ENCODE measurements at regions not wholly inside any gene's neighbourhood (a gene's known extent, or its start where the extent isn't known, plus 50 kb on each side); places are given as distances from the start of the nearest gene placed in this dataset.

- DNase-seq (ENCODE audit: low read depth in 1 of 2, low spot score in 1 of 2) = no peak
- no peak overlapping the region for H3K27ac ChIP-seq (replicated peaks)
- TF ChIP-seq SPI1 (IDR thresholded peaks at IDR 0.05; ENCODE audit: borderline replicate concordance, low read depth) = no peak
- no peak for TF ChIP-seq POLR2AphosphoS5 (IDR thresholded peaks at IDR 0.05; ENCODE audit: low read depth)
- no peak for TF ChIP-seq GABPA (IDR thresholded peaks at IDR 0.05; ENCODE audit: low read depth)
- TF ChIP-seq CTCF (IDR thresholded peaks at IDR 0.05; ENCODE audit: insufficient read depth, low read length) = no peak
- no peak for TF ChIP-seq REST (IDR thresholded peaks at IDR 0.05; ENCODE audit: insufficient replicate concordance, low read depth)
- no peak overlapping the region for H3K4me3 ChIP-seq (replicated peaks; ENCODE audit: insufficient read depth, low read length)
- H3K27me3 ChIP-seq (ENCODE audit: insufficient read depth, poor library complexity, severe bottlenecking) = no peaks in the 10 kb centered on the region
Measured at GRCh38 chr1:177514207-177514606, 343.4 kb downstream of the BRINP2 start.

- DNase-seq (ENCODE audit: low read depth in 1 of 2, low spot score in 1 of 2) = no peak
- Histone ChIP-seq H3K27me3 (ENCODE audit: insufficient read depth, poor library complexity, severe bottlenecking) (no peaks in the 10 kb centered on the region), H3K27ac (replicated peaks) (no peak overlapping the region), H3K4me3 (replicated peaks; ENCODE audit: insufficient read depth, low read length) (no peak overlapping the region)
- TF ChIP-seq CTCF (IDR thresholded peaks at IDR 0.05; ENCODE audit: insufficient read depth, low read length) (no peak), SPI1 (IDR thresholded peaks at IDR 0.05; ENCODE audit: borderline replicate concordance, low read depth) (no peak), GABPA (IDR thresholded peaks at IDR 0.05; ENCODE audit: low read depth) (no peak), REST (IDR thresholded peaks at IDR 0.05; ENCODE audit: insufficient replicate concordance, low read depth) (no peak), POLR2AphosphoS5 (IDR thresholded peaks at IDR 0.05; ENCODE audit: low read depth) (no peak)
Measured at GRCh38 chr1:177511036-177511435, 340.3 kb downstream of the BRINP2 start.

- DNase-seq (ENCODE audit: low read depth in 1 of 2, low spot score in 1 of 2) = no peak
- TF ChIP-seq CTCF (IDR thresholded peaks at IDR 0.05; ENCODE audit: insufficient read depth, low read length) = no peak
- TF ChIP-seq SPI1 (IDR thresholded peaks at IDR 0.05; ENCODE audit: borderline replicate concordance, low read depth) = no peak
- TF ChIP-seq POLR2AphosphoS5 (IDR thresholded peaks at IDR 0.05; ENCODE audit: low read depth) = no peak
- no peak for TF ChIP-seq GABPA (IDR thresholded peaks at IDR 0.05; ENCODE audit: low read depth)
- TF ChIP-seq REST (IDR thresholded peaks at IDR 0.05; ENCODE audit: insufficient replicate concordance, low read depth) = no peak
- H3K27ac ChIP-seq (replicated peaks) = no peak overlapping the region
- H3K27me3 ChIP-seq (ENCODE audit: insufficient read depth, poor library complexity, severe bottlenecking) = no peaks in the 10 kb centered on the region
- H3K4me3 ChIP-seq (replicated peaks; ENCODE audit: insufficient read depth, low read length) = no peak overlapping the region
Measured at GRCh38 chr1:177505905-177506590, 335.3 kb downstream of the BRINP2 start.
